Ovary (tissue), 7 donors: ENCODE measurements at regions not wholly inside any gene's neighbourhood (a gene's known extent, or its start where the extent isn't known, plus 50 kb on each side); places are given as distances from the start of the nearest gene placed in this dataset.

ENCODE experiments used
- DNase-seq, 5 donors: peaks; one replicate each; pipeline ENCODE4 v3.0.0-alpha.2; 2019 to 2020
- H3K27ac ChIP-seq, 2 donors: fragments of 200-600 bp; one replicate each; pipeline versions ENCODE4 v1.5.1 to v1.8.0; 2019 to 2022
- H3K27me3 ChIP-seq: fragments of 200-600 bp; one replicate; pipeline ENCODE4 v1.8.0; 2022
- H3K36me3 ChIP-seq: fragments of 200-600 bp; sonication (generic); one replicate; pipeline ENCODE4 v1.5.1; 2019
- H3K4me1 ChIP-seq: one replicate; pipeline ENCODE4 v1.8.1; 2013; ENCODE audit warnings: mild to moderate bottlenecking, moderate library complexity; ENCODE audit not compliant: insufficient read depth
- H3K4me3 ChIP-seq: fragments of 200-600 bp; sonication (generic); one replicate; pipeline ENCODE4 v1.5.1; 2017
- H3K9me3 ChIP-seq, 2 donors: fragments of 200-600 bp in 1 of 2; sonication (generic) in 1 of 2; one replicate each; pipeline versions ENCODE4 v1.5.1 to v1.8.1; 2013 to 2019; ENCODE audit warnings: mild to moderate bottlenecking in 1 of 2, moderate library complexity in 1 of 2
- EP300 ChIP-seq: sonication (generic); formaldehyde crosslinking; IDR thresholded peaks from one replicate; pipeline ENCODE4 v1.6.1; 2017; ENCODE audit warnings: antibody characterized with exemption
- POLR2A ChIP-seq: fragments of 450-650 bp; IDR thresholded peaks from one replicate; pipeline ENCODE4 v1.6.1; 2017; ENCODE audit warnings: antibody characterized with exemption, mild to moderate bottlenecking, moderate library complexity
- WGBS, 3 donors: extraction: QIAGEN DNeasy Blood & Tissue Kit in 1 of 3; methylation state at CpG; one replicate each; pipeline versions ENCODE4 v1.1.5 to v1.1.7; 2013 to 2017; 5-methylcytosine and 5-hydroxymethylcytosine counted together
- intact Hi-C, 4 donors: fragments of 100-400 bp; cut with DNase I; formaldehyde crosslinking; loops; one replicate each; pipeline versions ENCODE4 v1.11.0 to v1.15.1; 2022 to 2023
- TF ChIP-seq, protein P1 (sequence below), 3 donors: fragments of 450-650 bp in 2 of 3; fragments of 200-600 bp in 1 of 3; IDR thresholded peaks; one replicate each; pipeline versions ENCODE4 v1.5.1 to v1.8.0; 2016 to 2022; ENCODE audit warnings: antibody characterized with exemption in 3 of 3, mild to moderate bottlenecking in 1 of 3
- donor health status: DM: no; HTN: no; CAD: no; lungs with moderate emphysema.
- donor health status: DM: no; HTN: no; CAD: no.
- donor health status: Bipolar disorder and iron deficiency.
- donor health status: DM: no; HTN: no; CAD: no.
- donor health status: DM: yes; HTN: yes; CAD: no.

DNA sequence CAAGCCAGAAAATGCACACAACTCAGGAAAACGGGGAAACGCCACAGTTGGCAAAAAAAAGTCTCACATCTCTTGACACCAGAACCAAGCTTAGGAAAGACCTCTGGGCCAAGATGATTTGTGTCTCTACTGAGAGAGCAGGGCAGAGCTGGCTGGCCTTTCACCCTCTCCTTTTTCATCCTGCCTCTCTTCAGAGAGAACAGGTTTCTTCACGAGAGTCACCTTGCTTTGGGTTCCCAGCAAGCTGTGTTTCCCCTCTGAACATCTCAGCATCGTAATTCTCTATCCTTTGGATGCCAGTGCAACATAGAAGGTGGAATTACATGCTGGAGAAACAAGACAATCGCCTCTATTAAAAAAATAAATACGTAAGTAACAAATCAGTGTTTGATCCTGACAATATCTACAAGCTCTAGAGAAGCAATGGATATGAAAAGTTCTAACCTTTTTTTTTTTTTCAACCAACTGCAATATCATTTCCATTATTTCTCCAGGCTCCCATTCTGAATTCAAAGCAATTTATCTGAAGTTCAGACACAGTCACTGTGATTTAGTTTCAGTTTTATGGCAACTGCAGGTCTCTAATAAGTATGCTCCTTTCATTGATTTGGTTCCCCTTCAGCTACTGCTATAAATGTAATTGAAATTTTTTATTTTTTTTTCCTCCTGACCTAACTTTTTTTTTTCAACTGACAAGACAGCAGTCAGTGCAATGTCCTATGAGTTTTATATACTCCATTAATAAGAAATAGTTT, 708.6 kb downstream of the DTWD2 start:
- Histone ChIP-seq H3K27me3 (no peaks in the 10 kb centered on the region), H3K9me3 (no peaks in the 10 kb centered on the region), H3K36me3 (no peaks in the 10 kb centered on the region), H3K4me1 (no peaks in the 10 kb centered on the region), H3K4me3 (no peak overlapping the region), H3K27ac (no peak overlapping the region)
- intact Hi-C loops = no loop called here
- 78 to 87% (median 83%) methylated on average over 6 of the region's 6 CpGs for WGBS, 3 donors
- TF ChIP-seq, protein P1, sequence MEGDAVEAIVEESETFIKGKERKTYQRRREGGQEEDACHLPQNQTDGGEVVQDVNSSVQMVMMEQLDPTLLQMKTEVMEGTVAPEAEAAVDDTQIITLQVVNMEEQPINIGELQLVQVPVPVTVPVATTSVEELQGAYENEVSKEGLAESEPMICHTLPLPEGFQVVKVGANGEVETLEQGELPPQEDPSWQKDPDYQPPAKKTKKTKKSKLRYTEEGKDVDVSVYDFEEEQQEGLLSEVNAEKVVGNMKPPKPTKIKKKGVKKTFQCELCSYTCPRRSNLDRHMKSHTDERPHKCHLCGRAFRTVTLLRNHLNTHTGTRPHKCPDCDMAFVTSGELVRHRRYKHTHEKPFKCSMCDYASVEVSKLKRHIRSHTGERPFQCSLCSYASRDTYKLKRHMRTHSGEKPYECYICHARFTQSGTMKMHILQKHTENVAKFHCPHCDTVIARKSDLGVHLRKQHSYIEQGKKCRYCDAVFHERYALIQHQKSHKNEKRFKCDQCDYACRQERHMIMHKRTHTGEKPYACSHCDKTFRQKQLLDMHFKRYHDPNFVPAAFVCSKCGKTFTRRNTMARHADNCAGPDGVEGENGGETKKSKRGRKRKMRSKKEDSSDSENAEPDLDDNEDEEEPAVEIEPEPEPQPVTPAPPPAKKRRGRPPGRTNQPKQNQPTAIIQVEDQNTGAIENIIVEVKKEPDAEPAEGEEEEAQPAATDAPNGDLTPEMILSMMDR (IDR thresholded peaks at IDR 0.05) = no peak
- TF ChIP-seq EP300 (no peak), POLR2A (no peak)
- DNase-seq = no peak

DNA sequence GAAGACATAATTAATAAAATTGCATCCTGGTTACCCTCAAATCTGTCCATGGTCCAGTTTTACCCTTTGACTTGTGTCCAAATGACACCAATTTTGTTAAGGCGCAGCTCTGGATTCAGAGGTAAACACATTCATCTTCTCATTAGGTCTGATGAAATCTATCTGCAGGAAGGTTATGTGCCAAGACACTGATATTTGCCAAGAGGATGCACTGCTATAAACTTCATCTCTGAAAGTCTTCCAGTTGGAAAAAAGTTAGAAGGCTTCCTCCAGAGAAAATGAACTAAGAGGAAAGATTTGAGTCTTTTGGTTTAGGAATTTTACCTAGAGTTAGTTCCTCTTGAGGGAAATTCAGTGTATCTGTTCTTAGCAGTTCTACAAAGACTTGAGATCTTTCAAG, 717.8 kb downstream of the DTWD2 start:
- TF ChIP-seq EP300 (no peak), POLR2A (no peak)
- TF ChIP-seq, protein P1 (IDR thresholded peaks at IDR 0.05) = no peak
- H3K27me3 ChIP-seq = no peaks in the 10 kb centered on the region
- H3K9me3 ChIP-seq = no peaks in the 10 kb centered on the region
- no peak for DNase-seq
- intact Hi-C loops = no loop called here
- no peak overlapping the region for H3K4me3 ChIP-seq
- H3K27ac ChIP-seq = no peak overlapping the region
- no peaks in the 10 kb centered on the region for H3K4me1 ChIP-seq
- WGBS, 3 donors = 62 to 92% (median 87%) methylated on average over 1 of the region's 1 CpG
- no peaks in the 10 kb centered on the region for H3K36me3 ChIP-seq

DNA sequence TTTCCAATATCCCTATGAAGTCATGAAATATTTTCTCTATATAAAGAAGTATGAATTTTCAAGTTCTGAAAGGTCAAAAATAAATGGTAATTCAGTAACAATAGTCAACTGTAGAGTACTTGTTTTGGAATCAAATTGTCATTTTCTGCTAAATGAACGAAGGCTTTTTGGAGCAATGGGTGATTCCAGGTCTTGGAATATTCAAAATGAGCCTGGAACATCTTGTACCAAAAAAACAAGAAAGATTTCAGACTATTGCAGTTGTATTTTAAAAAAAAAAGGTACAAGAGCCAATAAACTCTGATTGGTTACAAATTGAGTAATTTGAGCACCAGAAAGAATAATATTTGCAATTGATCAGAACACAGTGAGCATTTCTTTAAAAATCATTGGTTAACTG, 730.1 kb downstream of the DTWD2 start:
- Histone ChIP-seq H3K36me3 (no peaks in the 10 kb centered on the region), H3K4me1 (no peaks in the 10 kb centered on the region), H3K9me3 (no peaks in the 10 kb centered on the region), H3K27ac (no peak overlapping the region), H3K27me3 (no peaks in the 10 kb centered on the region), H3K4me3 (no peak overlapping the region)
- no peak for DNase-seq
- intact Hi-C loops = no loop called here
- TF ChIP-seq POLR2A = no peak
- TF ChIP-seq, protein P1 (IDR thresholded peaks at IDR 0.05) = no peak
- TF ChIP-seq EP300 = no peak
- 27 to 51% (median 45%) methylated on average over 1 of the region's 1 CpG for WGBS, 3 donors

DNA sequence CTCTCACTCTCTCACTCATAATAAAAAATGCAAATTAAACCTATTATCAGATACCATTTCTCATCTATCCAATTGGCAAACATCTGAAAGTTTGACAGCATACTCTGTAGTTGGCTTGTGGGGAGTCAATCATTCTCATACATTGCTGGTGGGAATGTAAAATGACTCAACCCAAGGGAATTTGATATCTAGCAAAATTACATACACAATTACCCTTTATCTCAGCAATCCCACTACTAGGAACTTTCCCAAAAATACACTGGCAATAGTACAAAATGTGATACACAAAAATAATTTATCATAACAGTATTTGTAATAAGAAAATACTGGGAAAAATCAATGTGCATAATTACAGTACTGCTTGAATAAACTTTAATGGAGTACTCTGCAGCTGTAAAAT, 731.3 kb downstream of the DTWD2 start:
- no peak for DNase-seq
- Histone ChIP-seq H3K27me3 (no peaks in the 10 kb centered on the region), H3K4me3 (no peak overlapping the region), H3K36me3 (no peaks in the 10 kb centered on the region), H3K9me3 (no peaks in the 10 kb centered on the region), H3K4me1 (no peaks in the 10 kb centered on the region), H3K27ac (no peak overlapping the region)
- TF ChIP-seq, protein P1 (IDR thresholded peaks at IDR 0.05) = no peak
- TF ChIP-seq POLR2A (no peak), EP300 (no peak)
- intact Hi-C loops = no loop called here
